Choroid plexus epithelial cell (primary cell): ENCODE measurements at regions not wholly inside any gene's neighbourhood (a gene's known extent, or its start where the extent isn't known, plus 50 kb on each side); places are given as distances from the start of the nearest gene placed in this dataset.

Experiments
- DNase-seq: peaks from one replicate; pipeline ENCODE4 v3.0.0-alpha.2; 2010; ENCODE audit warnings: low read depth
- H3K4me3 ChIP-seq: 2 replicates; pipeline ENCODE4 v1.5.1; 2011; ENCODE audit warnings: low read depth, mild to moderate bottlenecking, control low read depth, low read length, moderate library complexity
- CTCF ChIP-seq: conservative IDR thresholded peaks from 2 replicates; pipeline ENCODE4 v1.5.1; 2011; ENCODE audit warnings: low read depth, mild to moderate bottlenecking, control low read depth, inconsistent platforms, low read length, moderate library complexity

- DNase-seq: no peak
- no peak for TF ChIP-seq CTCF
- no peak overlapping the region for H3K4me3 ChIP-seq
Measured at GRCh38 chr5:148723143-148723542, 68.8 kb upstream of the HTR4 start.

GRCh38 chr5:148725675-148726074 is 71.3 kb upstream of the HTR4 start:
- no peak for TF ChIP-seq CTCF
- no peak overlapping the region for H3K4me3 ChIP-seq
- DNase-seq: no peak

GRCh38 chr5:148729182-148729581 is 74.9 kb upstream of the HTR4 start:
- DNase-seq: peak; percentile 33
- H3K4me3 ChIP-seq: no peak overlapping the region
- TF ChIP-seq CTCF: peak; percentile 44

- H3K4me3 ChIP-seq: no peak overlapping the region
- DNase-seq: peak; percentile 49
- no peak for TF ChIP-seq CTCF
Measured at GRCh38 chr5:148730270-148730669, 75.9 kb upstream of the HTR4 start.

- peak overlapping the region; percentile 8 for H3K4me3 ChIP-seq
- TF ChIP-seq CTCF: peak; percentile 93
- DNase-seq: peak; percentile 94
Measured at GRCh38 chr5:148730942-148731898, 76.9 kb upstream of the HTR4 start.

GRCh38 chr5:148732692-148733091 is 78.4 kb upstream of the HTR4 start:
- no peak for DNase-seq
- TF ChIP-seq CTCF: no peak
- H3K4me3 ChIP-seq: no peak overlapping the region
